ENCODE measurements at regions not wholly inside any gene's neighbourhood (a gene's known extent, or its start where the extent isn't known, plus 50 kb on each side); places are given as distances from the start of the nearest gene placed in this dataset.
A peak's percentile ranks its signal among the peaks of the same experiment; 100 is the strongest.

GRCh38 chr10:104580774-104581675 lies 60.1 kb upstream of the SORCS3 start (continued):
- TF ChIP-seq CTCF (IDR thresholded peaks at IDR 0.05; ENCODE audit: control extremely low read depth in 1 of 3, insufficient read depth in 1 of 3, low read depth in 1 of 3, low read length in 3 of 3) (peak; percentile 77 to 92 (median 87)), RAD21 (IDR thresholded peaks at IDR 0.05 in 1 of 2, conservative IDR thresholded peaks at IDR 0.05 in 1 of 2; ENCODE audit: low read depth in 2 of 2, low read length in 2 of 2) (peak; percentile 82 to 88)
- TF ChIP-seq, protein P1, sequence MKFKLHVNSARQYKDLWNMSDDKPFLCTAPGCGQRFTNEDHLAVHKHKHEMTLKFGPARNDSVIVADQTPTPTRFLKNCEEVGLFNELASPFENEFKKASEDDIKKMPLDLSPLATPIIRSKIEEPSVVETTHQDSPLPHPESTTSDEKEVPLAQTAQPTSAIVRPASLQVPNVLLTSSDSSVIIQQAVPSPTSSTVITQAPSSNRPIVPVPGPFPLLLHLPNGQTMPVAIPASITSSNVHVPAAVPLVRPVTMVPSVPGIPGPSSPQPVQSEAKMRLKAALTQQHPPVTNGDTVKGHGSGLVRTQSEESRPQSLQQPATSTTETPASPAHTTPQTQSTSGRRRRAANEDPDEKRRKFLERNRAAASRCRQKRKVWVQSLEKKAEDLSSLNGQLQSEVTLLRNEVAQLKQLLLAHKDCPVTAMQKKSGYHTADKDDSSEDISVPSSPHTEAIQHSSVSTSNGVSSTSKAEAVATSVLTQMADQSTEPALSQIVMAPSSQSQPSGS (IDR thresholded peaks at IDR 0.05; ENCODE audit: low read length) = no peak
